ENCODE measurements at regions not wholly inside any gene's neighbourhood (a gene's known extent, or its start where the extent isn't known, plus 50 kb on each side); places are given as distances from the start of the nearest gene placed in this dataset.

- TF ChIP-seq POLR2AphosphoS5 (IDR thresholded peaks at IDR 0.05), result no peak
- no peak for TF ChIP-seq CTCF (IDR thresholded peaks at IDR 0.05)
- no peak for TF ChIP-seq POLR2A (IDR thresholded peaks at IDR 0.05; ENCODE audit: low read depth)
These were observed 470.8 kb downstream of the RIT2 start for GRCh38 chr18:42644729-42645131.
